H1 (cell line): ENCODE measurements at regions not wholly inside any gene's neighbourhood (a gene's known extent, or its start where the extent isn't known, plus 50 kb on each side); places are given as distances from the start of the nearest gene placed in this dataset.

Experiments
- CTCF ChIP-seq, 3 experiments: IDR thresholded peaks; 1 replicate in 2 of 3; 2 replicates in 1 of 3; pipeline versions ENCODE4 v1.5.1 to v1.6.1; 2011; ENCODE audit warnings: low read length in 3 of 3, mild to moderate bottlenecking in 3 of 3, inconsistent platforms in 2 of 3, low read depth in 1 of 3, moderate library complexity in 1 of 3; ENCODE audit not compliant: insufficient read depth in 1 of 3; ENCODE audit errors: control extremely low read depth in 1 of 3
- EP300 ChIP-seq, 2 experiments: IDR thresholded peaks; 1 replicate in 1 of 2; 2 replicates in 1 of 2; pipeline ENCODE4 v1.6.1; 2011 to 2012; ENCODE audit warnings: low read depth in 2 of 2, low read length in 2 of 2, mild to moderate bottlenecking in 2 of 2, borderline replicate concordance in 1 of 2, inconsistent platforms in 1 of 2, moderate library complexity in 1 of 2
- EZH2 ChIP-seq: fragments of 200-600 bp; sonication (generic); IDR thresholded peaks from 2 replicates; pipeline ENCODE4 v1.7.1; 2012; ENCODE audit warnings: low read depth, mild to moderate bottlenecking, moderate library complexity, low read length, inconsistent platforms; ENCODE audit not compliant: severe bottlenecking
- MAFK ChIP-seq: IDR thresholded peaks from 2 replicates; pipeline ENCODE4 v1.6.1; 2012; ENCODE audit warnings: low read depth, mild to moderate bottlenecking, improper control_type of control experiment, low read length
- NRF1 ChIP-seq: IDR thresholded peaks from 2 replicates; pipeline ENCODE4 v1.6.1; 2011; ENCODE audit warnings: mild to moderate bottlenecking, low read depth, low read length, improper control_type of control experiment
- POLR2A ChIP-seq, 2 experiments: IDR thresholded peaks; 1 replicate in 1 of 2; 2 replicates in 1 of 2; pipeline ENCODE4 v1.6.1; 2011; ENCODE audit warnings: low read depth in 2 of 2, low read length in 2 of 2, mild to moderate bottlenecking in 2 of 2; ENCODE audit errors: control extremely low read depth in 1 of 2
- POLR2AphosphoS5 ChIP-seq: IDR thresholded peaks from 2 replicates; pipeline ENCODE4 v1.6.1; 2011; ENCODE audit warnings: low read depth, low read length

DNA sequence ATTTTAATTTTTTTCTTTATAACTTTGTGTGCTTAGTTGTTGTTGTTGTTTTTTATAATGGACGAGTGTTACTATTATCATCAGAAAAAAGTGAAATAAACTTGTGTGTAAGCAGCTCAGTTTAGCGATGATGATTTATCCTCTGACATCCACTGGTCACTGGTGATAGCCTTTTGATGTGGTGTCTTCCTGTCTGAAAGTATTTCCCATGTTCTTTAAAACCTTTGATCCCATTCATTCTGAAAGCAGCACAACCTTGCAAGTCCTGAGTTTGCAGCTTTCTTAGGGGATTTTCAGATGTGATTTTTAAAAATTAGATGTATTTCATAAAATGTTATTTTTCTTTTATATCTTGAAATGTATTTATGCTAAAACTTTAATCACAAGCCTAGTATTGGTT, 85.9 kb upstream of the ZPLD1 start:
- TF ChIP-seq POLR2A (IDR thresholded peaks at IDR 0.05; ENCODE audit: control extremely low read depth in 1 of 2, low read depth in 2 of 2, low read length in 2 of 2) = no peak
- TF ChIP-seq NRF1 = no peak
- TF ChIP-seq CTCF (IDR thresholded peaks at IDR 0.05; ENCODE audit: control extremely low read depth in 1 of 3, insufficient read depth in 1 of 3, low read depth in 1 of 3, low read length in 3 of 3) = no peak
- no peak for TF ChIP-seq EZH2
- TF ChIP-seq POLR2AphosphoS5 = no peak
- no peak for TF ChIP-seq MAFK
- no peak for TF ChIP-seq EP300 (IDR thresholded peaks at IDR 0.05; ENCODE audit: borderline replicate concordance in 1 of 2, low read depth in 2 of 2, low read length in 2 of 2)
